NCI-H2196 (cell line): ENCODE measurements at regions not wholly inside any gene's neighbourhood (a gene's known extent, or its start where the extent isn't known, plus 50 kb on each side); places are given as distances from the start of the nearest gene placed in this dataset.

Source experiments
- DNase-seq: peaks from one replicate; lab custom pipeline; 2025; ENCODE audit not compliant: unreplicated experiment; lab: John Stamatoyannopoulos, UW

GRCh38 chr14:86510491-86510890 is 980.5 kb downstream of the FLRT2 start:
- no peak for DNase-seq

GRCh38 chr14:86505808-86506207 is 975.9 kb downstream of the FLRT2 start:
- no peak for DNase-seq

- DNase-seq: no peak
Observed at GRCh38 chr14:86501611-86502010, 971.7 kb downstream of the FLRT2 start.

GRCh38 chr14:86491743-86492142 is 961.8 kb downstream of the FLRT2 start:
- DNase-seq: no peak

- no peak for DNase-seq
Observed at GRCh38 chr14:86481104-86481503, 951.2 kb downstream of the FLRT2 start.

GRCh38 chr14:86464341-86464740 is 934.4 kb downstream of the FLRT2 start:
- no peak for DNase-seq

- no peak for DNase-seq
Observed at GRCh38 chr14:86462193-86462753, 932.3 kb downstream of the FLRT2 start.

GRCh38 chr14:86457481-86458135 is 927.7 kb downstream of the FLRT2 start:
- no peak for DNase-seq

- no peak for DNase-seq
Observed at GRCh38 chr14:86450085-86450484, 920.1 kb downstream of the FLRT2 start.

- no peak for DNase-seq
Observed at GRCh38 chr14:86442135-86442534, 912.2 kb downstream of the FLRT2 start.

- DNase-seq: no peak
Observed at GRCh38 chr14:86430853-86431252, 900.9 kb downstream of the FLRT2 start.

GRCh38 chr14:86423214-86423613 is 893.3 kb downstream of the FLRT2 start:
- no peak for DNase-seq

GRCh38 chr14:86420131-86420530 is 890.2 kb downstream of the FLRT2 start:
- DNase-seq: no peak

- no peak for DNase-seq
Observed at GRCh38 chr14:86414146-86414545, 884.2 kb downstream of the FLRT2 start.

- DNase-seq: no peak
Observed at GRCh38 chr14:86404989-86405649, 875.2 kb downstream of the FLRT2 start.

- DNase-seq: no peak
Observed at GRCh38 chr14:86404425-86404824, 874.5 kb downstream of the FLRT2 start.

- DNase-seq: no peak
Observed at GRCh38 chr14:86402545-86402944, 872.6 kb downstream of the FLRT2 start.

- DNase-seq: no peak
Observed at GRCh38 chr14:86391085-86391484, 861.1 kb downstream of the FLRT2 start.

GRCh38 chr14:86388216-86388615 is 858.3 kb downstream of the FLRT2 start:
- DNase-seq: no peak

- no peak for DNase-seq
Observed at GRCh38 chr14:86373886-86374285, 843.9 kb downstream of the FLRT2 start.

- no peak for DNase-seq
Observed at GRCh38 chr14:86372402-86372801, 842.5 kb downstream of the FLRT2 start.

GRCh38 chr14:86364634-86365033 is 834.7 kb downstream of the FLRT2 start:
- no peak for DNase-seq

GRCh38 chr14:86363576-86363975 is 833.6 kb downstream of the FLRT2 start:
- no peak for DNase-seq
